H9 (cell line): ENCODE measurements at regions not wholly inside any gene's neighbourhood (a gene's known extent, or its start where the extent isn't known, plus 50 kb on each side); places are given as distances from the start of the nearest gene placed in this dataset.

Experiments used
- DNase-seq: peaks from one replicate; pipeline ENCODE4 v3.0.0-alpha.2; 2017
- H2AFZ ChIP-seq: one replicate; pipeline ENCODE4 v1.6.1; 2013; ENCODE audit warnings: mild to moderate bottlenecking, low read length, control low read depth, moderate library complexity
- H2AK5ac ChIP-seq: 2 replicates; pipeline ENCODE4 v1.6.1; 2013; ENCODE audit warnings: low read length, control low read depth, mixed read lengths; ENCODE audit not compliant: insufficient read length
- H2BK120ac ChIP-seq: one replicate; pipeline ENCODE4 v1.6.1; 2013; ENCODE audit warnings: low read depth, mild to moderate bottlenecking, low read length, control low read depth, inconsistent platforms; ENCODE audit not compliant: poor library complexity, severe bottlenecking
- H2BK12ac ChIP-seq: 2 replicates; pipeline ENCODE4 v1.6.1; 2013; ENCODE audit warnings: low read length, control low read depth, mixed read lengths, low read depth; ENCODE audit not compliant: insufficient read length
- H2BK15ac ChIP-seq: 2 replicates; pipeline ENCODE4 v1.6.1; 2013; ENCODE audit warnings: low read depth, low read length, control low read depth
- H2BK20ac ChIP-seq: one replicate; pipeline ENCODE4 v1.6.1; 2013; ENCODE audit warnings: low read depth, mild to moderate bottlenecking, low read length, control low read depth, inconsistent platforms; ENCODE audit not compliant: poor library complexity, severe bottlenecking
- H2BK5ac ChIP-seq: 2 replicates; pipeline ENCODE4 v1.6.1; 2013; ENCODE audit warnings: low read length, control low read depth, mixed read lengths; ENCODE audit not compliant: insufficient read length
- H3K14ac ChIP-seq: 2 replicates; pipeline ENCODE4 v1.6.1; 2013; ENCODE audit warnings: low read length, control low read depth; ENCODE audit not compliant: insufficient read depth
- H3K18ac ChIP-seq: 2 replicates; pipeline ENCODE4 v1.6.1; 2013; ENCODE audit warnings: low read depth, mild to moderate bottlenecking, mixed read lengths, low read length, control low read depth; ENCODE audit not compliant: insufficient read length
- H3K23ac ChIP-seq: 2 replicates; pipeline ENCODE4 v1.6.1; 2013; ENCODE audit warnings: low read length, control low read depth, mixed read lengths, low read depth; ENCODE audit not compliant: insufficient read length
- H3K23me2 ChIP-seq: 2 replicates; pipeline ENCODE4 v1.6.1; 2013; ENCODE audit warnings: low read depth, mild to moderate bottlenecking, mixed read lengths, low read length, control low read depth; ENCODE audit not compliant: insufficient read length, poor library complexity, severe bottlenecking
- H3K27ac ChIP-seq: 2 replicates; pipeline ENCODE4 v1.5.1; 2013; ENCODE audit warnings: low read length, control low read depth, mixed read lengths, low read depth; ENCODE audit not compliant: insufficient read length
- H3K27me3 ChIP-seq: 2 replicates; pipeline ENCODE4 v1.6.1; 2013; ENCODE audit warnings: low read length, control low read depth, inconsistent platforms; ENCODE audit not compliant: insufficient read depth
- H3K4ac ChIP-seq: 2 replicates; pipeline ENCODE4 v1.6.1; 2013; ENCODE audit warnings: low read depth, mild to moderate bottlenecking, control low read depth, inconsistent platforms, low read length, moderate library complexity
- H3K4me1 ChIP-seq: 2 replicates; pipeline ENCODE4 v1.6.1; 2013; ENCODE audit warnings: low read length, control low read depth, inconsistent platforms; ENCODE audit not compliant: insufficient read depth
- H3K4me2 ChIP-seq: 2 replicates; pipeline ENCODE4 v1.6.1; 2013; ENCODE audit warnings: low read length, control low read depth, mixed read lengths; ENCODE audit not compliant: insufficient read length, insufficient read depth
- H3K56ac ChIP-seq: 2 replicates; pipeline ENCODE4 v1.6.1; 2013; ENCODE audit warnings: low read depth, mild to moderate bottlenecking, mixed read lengths, low read length, control low read depth; ENCODE audit not compliant: insufficient read length
- H3K79me1 ChIP-seq: 2 replicates; pipeline ENCODE4 v1.6.1; 2013; ENCODE audit warnings: low read depth, mild to moderate bottlenecking, moderate library complexity, low read length, control low read depth, inconsistent platforms; ENCODE audit not compliant: insufficient read depth, poor library complexity, severe bottlenecking
- H3K79me2 ChIP-seq: 2 replicates; pipeline ENCODE4 v1.6.1; 2013; ENCODE audit warnings: low read length, control low read depth, inconsistent platforms; ENCODE audit not compliant: insufficient read depth
- H3K9ac ChIP-seq: 2 replicates; pipeline ENCODE4 v1.6.1; 2013; ENCODE audit warnings: low read length, control low read depth, mixed read lengths; ENCODE audit not compliant: insufficient read length; ENCODE audit errors: extremely low read depth
- H3K9me3 ChIP-seq: one replicate; pipeline ENCODE4 v1.6.1; 2013; ENCODE audit warnings: low read depth, low read length, inconsistent platforms; ENCODE audit not compliant: control insufficient read depth
- H3T11ph ChIP-seq: one replicate; pipeline ENCODE4 v1.6.1; 2013; ENCODE audit warnings: mild to moderate bottlenecking, low read length, control low read depth, inconsistent platforms
- H4K20me1 ChIP-seq: one replicate; pipeline ENCODE4 v1.6.1; 2013; ENCODE audit not compliant: control insufficient read depth, insufficient read length, insufficient read depth
- H4K5ac ChIP-seq: 2 replicates; pipeline ENCODE4 v1.6.1; 2013; ENCODE audit warnings: low read depth, mild to moderate bottlenecking, mixed read lengths, low read length, control low read depth; ENCODE audit not compliant: insufficient read length
- H4K8ac ChIP-seq: replicated peaks from 2 replicates; pipeline ENCODE4 v1.6.1; 2013; ENCODE audit warnings: low read length, control low read depth, mixed read lengths, low read depth; ENCODE audit not compliant: insufficient read length
- H4K91ac ChIP-seq: 2 replicates; pipeline ENCODE4 v1.6.1; 2013; ENCODE audit warnings: low read depth, mild to moderate bottlenecking, moderate library complexity, mixed read lengths, low read length, control low read depth; ENCODE audit not compliant: insufficient read length
- H3K27ac Mint-ChIP-seq, 3 experiments: 2 replicates in 2 of 3; 3 replicates in 1 of 3; pipeline ENCODE4 v1.8.0; 2020 to 2021; ENCODE audit warnings: mixed read lengths in 3 of 3, mild to moderate bottlenecking in 1 of 3, moderate library complexity in 1 of 3
- H3K27me3 Mint-ChIP-seq: 2 replicates; pipeline ENCODE4 v1.8.0; 2021; ENCODE audit warnings: low read depth, mild to moderate bottlenecking, moderate library complexity, mixed read lengths
- H3K36me3 Mint-ChIP-seq, 3 experiments: 2 replicates in 2 of 3; 3 replicates in 1 of 3; pipeline ENCODE4 v1.8.0; 2020 to 2021; ENCODE audit warnings: low read depth in 3 of 3, mixed read lengths in 3 of 3; ENCODE audit not compliant: insufficient read depth in 1 of 3
- H3K4me1 Mint-ChIP-seq, 2 experiments: 2 replicates each; pipeline ENCODE4 v1.8.0; 2020; ENCODE audit warnings: mixed read lengths in 2 of 2
- H3K4me3 Mint-ChIP-seq, 2 experiments: 2 replicates in 1 of 2; 3 replicates in 1 of 2; pipeline ENCODE4 v1.8.0; 2020 to 2021; ENCODE audit warnings: mild to moderate bottlenecking in 2 of 2, mixed read lengths in 2 of 2, moderate library complexity in 1 of 2
- H3K9me3 Mint-ChIP-seq, 2 experiments: 2 replicates in 1 of 2; 3 replicates in 1 of 2; pipeline ENCODE4 v1.8.0; 2020; ENCODE audit warnings: mild to moderate bottlenecking in 2 of 2, mixed read lengths in 2 of 2, moderate library complexity in 1 of 2
- CTCF ChIP-seq: fragments of 200-600 bp; sonication (generic); conservative IDR thresholded peaks from 3 replicates; pipeline ENCODE4 v1.8.0; 2021; ENCODE audit warnings: antibody characterized with exemption, mild to moderate bottlenecking
- WGBS: extraction: QIAGEN DNeasy Blood & Tissue Kit; methylation state at CpG from one replicate; pipeline ENCODE4 v1.1.7; 2013; ENCODE audit warnings: missing lambda C conversion rate, low lambda C conversion rate, mixed read lengths; ENCODE audit not compliant: insufficient read length; ENCODE audit errors: extremely low coverage; 5-methylcytosine and 5-hydroxymethylcytosine counted together

GRCh38 chr11:91952056-91952455 is 272.6 kb upstream of the FAT3 start:
- no peaks in the 10 kb centered on the region for H3K36me3 Mint-ChIP-seq
- no peaks in the 10 kb centered on the region for H3K23me2 ChIP-seq
- H3T11ph ChIP-seq, result no peak overlapping the region
- TF ChIP-seq CTCF, result no peak
- H2BK15ac ChIP-seq, result no peak overlapping the region
- no peaks in the 10 kb centered on the region for H3K27me3 ChIP-seq
- H3K9me3 Mint-ChIP-seq, result no peaks in the 10 kb centered on the region
- H3K4me1 Mint-ChIP-seq, result no peaks in the 10 kb centered on the region
- H2AK5ac ChIP-seq, result no peak overlapping the region
- no peak overlapping the region for H4K8ac ChIP-seq
- no peak for DNase-seq
- no peak overlapping the region for H3K27ac Mint-ChIP-seq
- H3K14ac ChIP-seq, result no peak overlapping the region
- H3K18ac ChIP-seq, result no peak overlapping the region
- no peak overlapping the region for H2BK12ac ChIP-seq
- H3K27me3 Mint-ChIP-seq, result no peaks in the 10 kb centered on the region
- H3K79me2 ChIP-seq, result no peaks in the 10 kb centered on the region
- H3K56ac ChIP-seq, result no peak overlapping the region
- no peak overlapping the region for H2BK20ac ChIP-seq
- H2BK120ac ChIP-seq, result no peak overlapping the region
- H2AFZ ChIP-seq, result no peak overlapping the region
- no peak overlapping the region for H2BK5ac ChIP-seq
- no peaks in the 10 kb centered on the region for H4K20me1 ChIP-seq
- H3K4me2 ChIP-seq, result no peak overlapping the region
- no peak overlapping the region for H3K23ac ChIP-seq
- H3K4me1 ChIP-seq, result no peaks in the 10 kb centered on the region
- H3K9me3 ChIP-seq, result no peaks in the 10 kb centered on the region
- WGBS, result no CpG with 5 or more reads among the region's 5 CpGs
- no peak overlapping the region for H3K27ac ChIP-seq
- H3K79me1 ChIP-seq, result no peaks in the 10 kb centered on the region
- H3K9ac ChIP-seq, result no peak overlapping the region
- H4K91ac ChIP-seq, result no peak overlapping the region
- no peak overlapping the region for H4K5ac ChIP-seq
- H3K4ac ChIP-seq, result no peak overlapping the region
- no peak overlapping the region for H3K4me3 Mint-ChIP-seq
